Stomach smooth muscle (tissue), 2 donors: ENCODE measurements at regions not wholly inside any gene's neighbourhood (a gene's known extent, or its start where the extent isn't known, plus 50 kb on each side); places are given as distances from the start of the nearest gene placed in this dataset.

Source experiments
- H3K27ac ChIP-seq: one replicate; pipeline ENCODE4 v1.7.0; 2013; ENCODE audit warnings: mild to moderate bottlenecking, low read length, inconsistent platforms
- H3K27me3 ChIP-seq, 2 donors: one replicate each; pipeline ENCODE4 v1.7.0; 2013; ENCODE audit warnings: low read length in 2 of 2; ENCODE audit not compliant: insufficient read depth in 2 of 2, control insufficient read depth in 1 of 2
- H3K36me3 ChIP-seq, 2 donors: one replicate each; pipeline ENCODE4 v1.7.0; 2013; ENCODE audit warnings: low read length in 2 of 2; ENCODE audit not compliant: control insufficient read depth in 2 of 2, insufficient read depth in 2 of 2
- H3K4me1 ChIP-seq: one replicate; pipeline ENCODE4 v1.7.0; 2013; ENCODE audit warnings: low read length; ENCODE audit not compliant: control insufficient read depth, insufficient read depth
- H3K4me3 ChIP-seq, 2 donors: one replicate each; pipeline ENCODE4 v1.7.0; 2013; ENCODE audit warnings: low read length in 2 of 2
- H3K9ac ChIP-seq, 2 donors: one replicate each; pipeline ENCODE4 v1.7.0; 2013; ENCODE audit warnings: low read length in 2 of 2, mild to moderate bottlenecking in 1 of 2
- H3K9me3 ChIP-seq, 2 donors: one replicate each; pipeline ENCODE4 v1.7.0; 2013; ENCODE audit warnings: low read length in 2 of 2; ENCODE audit not compliant: control insufficient read depth in 2 of 2
- donor health status: healthy.
- donor health status: Pancreatic carcinoma.

DNA sequence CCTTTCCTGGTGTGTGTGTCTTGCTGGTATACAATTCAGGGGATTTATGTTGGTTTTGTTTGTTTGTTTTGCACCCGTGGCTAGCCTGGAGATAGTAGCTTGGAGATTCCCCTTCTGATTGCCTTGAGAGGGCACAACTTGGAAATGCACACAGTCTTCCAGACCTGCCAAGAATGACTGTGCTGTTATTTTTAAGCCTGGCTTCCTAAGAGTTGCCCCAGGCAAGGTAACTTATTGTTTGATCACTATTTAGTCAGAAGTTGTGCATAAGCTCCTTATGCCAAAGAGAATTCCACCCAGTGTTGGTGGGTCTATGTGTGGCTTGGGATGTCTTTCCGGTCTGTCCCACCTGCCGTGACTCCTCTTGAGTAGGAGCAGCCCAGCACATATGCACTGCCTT, 421.9 kb upstream of the KCNN2 start:
- no peak overlapping the region for H3K9ac ChIP-seq
- no peak overlapping the region for H3K4me3 ChIP-seq
- H3K4me1 ChIP-seq: no peaks in the 10 kb centered on the region
- no peaks in the 10 kb centered on the region for H3K36me3 ChIP-seq
- peaks cover 0 to 3% of the 10 kb centered on the region in 2 donors for H3K9me3 ChIP-seq
- H3K27me3 ChIP-seq: no peaks in the 10 kb centered on the region
- no peak overlapping the region for H3K27ac ChIP-seq

DNA sequence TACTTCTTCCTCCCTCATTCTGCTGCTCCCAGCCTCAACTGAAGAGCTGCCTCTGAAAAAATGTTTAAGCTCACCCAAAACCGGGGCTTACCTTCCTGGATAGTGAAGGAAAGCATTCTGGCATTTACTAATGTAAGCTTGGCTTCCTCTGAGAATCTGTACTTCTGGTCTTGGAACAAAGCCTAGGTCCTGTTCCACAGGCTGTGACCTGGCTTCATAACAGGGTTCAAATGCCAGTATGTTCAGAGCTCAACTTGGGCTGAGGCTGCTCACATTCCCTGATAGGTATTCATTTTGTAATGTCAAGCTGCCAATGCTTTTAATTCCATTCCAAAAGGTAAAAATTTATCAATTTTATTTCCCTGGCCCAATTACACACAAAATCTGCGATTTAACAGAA, 411.7 kb upstream of the KCNN2 start:
- H3K9ac ChIP-seq: no peak overlapping the region
- H3K27ac ChIP-seq: no peak overlapping the region
- H3K36me3 ChIP-seq: no peaks in the 10 kb centered on the region
- H3K4me3 ChIP-seq: no peak overlapping the region
- H3K27me3 ChIP-seq: no peaks in the 10 kb centered on the region
- H3K4me1 ChIP-seq: no peaks in the 10 kb centered on the region
- no peaks in the 10 kb centered on the region for H3K9me3 ChIP-seq

DNA sequence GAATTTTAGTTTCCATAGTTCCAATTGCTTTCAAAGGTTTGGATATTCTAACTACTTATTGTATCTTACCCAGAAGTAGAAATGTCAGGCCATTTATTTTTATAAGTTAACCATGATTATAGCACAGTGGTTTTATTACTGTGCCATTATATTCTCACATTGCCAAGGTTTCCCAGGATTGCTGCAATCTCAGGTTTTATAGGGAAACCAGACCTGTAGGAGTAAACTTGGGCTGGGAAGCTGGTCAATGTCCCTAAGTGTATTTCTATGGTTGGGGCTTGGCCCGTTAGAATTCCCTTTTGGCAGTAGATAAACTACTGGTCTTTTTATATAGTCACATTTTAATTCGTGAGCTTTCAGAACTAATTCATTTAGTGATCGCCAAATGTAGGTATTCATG, 396.6 kb upstream of the KCNN2 start:
- no peak overlapping the region for H3K4me3 ChIP-seq
- H3K9ac ChIP-seq: no peak overlapping the region
- no peaks in the 10 kb centered on the region for H3K36me3 ChIP-seq
- H3K9me3 ChIP-seq: peaks cover 0 to 2% of the 10 kb centered on the region in 2 donors
- no peaks in the 10 kb centered on the region for H3K27me3 ChIP-seq
- no peak overlapping the region for H3K27ac ChIP-seq
- no peaks in the 10 kb centered on the region for H3K4me1 ChIP-seq

DNA sequence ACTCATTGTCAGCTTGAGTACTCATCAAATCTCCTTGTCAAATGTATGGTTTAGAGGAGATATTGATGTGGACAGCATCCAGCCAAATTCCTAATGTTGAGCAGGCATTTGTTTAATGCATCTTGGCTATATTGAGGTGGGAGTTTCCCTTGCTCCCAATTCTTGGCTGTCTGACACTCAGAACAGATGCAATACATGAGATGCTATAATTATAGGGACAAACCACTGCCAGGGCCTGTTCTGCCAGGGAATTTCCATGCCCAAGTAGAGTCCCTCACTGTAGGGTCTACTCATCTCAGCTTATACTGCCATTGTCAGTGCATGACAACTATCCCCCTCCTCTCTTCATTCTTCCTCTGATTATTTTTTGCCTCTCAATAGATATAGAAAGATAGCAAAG, 392.0 kb upstream of the KCNN2 start:
- H3K9ac ChIP-seq: no peak overlapping the region
- no peak overlapping the region for H3K27ac ChIP-seq
- H3K4me3 ChIP-seq: no peak overlapping the region
- H3K36me3 ChIP-seq: no peaks in the 10 kb centered on the region
- H3K4me1 ChIP-seq: no peaks in the 10 kb centered on the region
- peaks cover 0 to under 1% of the 10 kb centered on the region in 2 donors for H3K9me3 ChIP-seq
- H3K27me3 ChIP-seq: no peaks in the 10 kb centered on the region

DNA sequence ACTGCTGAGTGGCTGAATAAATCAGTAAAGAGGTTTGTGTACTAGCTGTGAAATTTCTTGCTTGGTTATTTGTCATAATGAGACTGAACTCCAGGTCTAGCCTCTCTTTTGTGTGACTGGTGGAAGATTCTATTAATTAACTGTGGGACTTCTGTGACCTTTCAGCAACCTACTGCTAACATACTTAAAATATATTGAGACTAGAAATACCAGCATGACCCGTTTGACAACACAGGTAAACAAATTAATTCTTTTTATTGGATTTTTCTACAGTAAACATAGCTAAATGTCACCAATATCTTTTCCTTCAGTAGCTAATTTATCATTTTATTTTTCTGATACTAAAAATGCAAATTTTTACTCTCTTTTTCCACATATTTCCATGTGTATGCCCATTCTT, 390.4 kb upstream of the KCNN2 start:
- H3K27ac ChIP-seq: no peak overlapping the region
- no peak overlapping the region for H3K9ac ChIP-seq
- no peaks in the 10 kb centered on the region for H3K4me1 ChIP-seq
- no peaks in the 10 kb centered on the region for H3K27me3 ChIP-seq
- H3K36me3 ChIP-seq: no peaks in the 10 kb centered on the region
- H3K4me3 ChIP-seq: no peak overlapping the region
- no peaks in the 10 kb centered on the region for H3K9me3 ChIP-seq

DNA sequence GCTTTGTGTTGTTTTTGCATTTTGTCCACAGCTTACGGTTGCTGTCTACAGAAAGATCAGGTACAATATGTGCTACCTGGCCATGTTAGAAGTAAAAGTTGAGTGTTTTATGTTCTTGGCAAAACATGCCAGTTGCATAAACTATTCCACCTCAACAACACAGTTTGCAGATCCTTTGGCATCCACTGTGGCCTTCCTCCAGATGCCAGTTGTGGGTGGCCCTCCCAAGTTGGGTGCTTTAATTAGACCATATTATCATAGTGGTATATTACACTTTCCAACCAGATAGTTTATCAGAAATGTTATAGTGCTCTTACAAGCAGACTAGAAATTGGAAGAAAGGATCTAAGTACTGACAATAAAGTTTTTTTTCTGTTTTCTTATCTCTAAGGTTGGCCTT, 386.9 kb upstream of the KCNN2 start:
- Histone ChIP-seq H3K36me3 (no peaks in the 10 kb centered on the region), H3K27ac (no peak overlapping the region), H3K9me3 (no peaks in the 10 kb centered on the region), H3K9ac (no peak overlapping the region), H3K4me1 (no peaks in the 10 kb centered on the region), H3K4me3 (no peak overlapping the region), H3K27me3 (no peaks in the 10 kb centered on the region)

DNA sequence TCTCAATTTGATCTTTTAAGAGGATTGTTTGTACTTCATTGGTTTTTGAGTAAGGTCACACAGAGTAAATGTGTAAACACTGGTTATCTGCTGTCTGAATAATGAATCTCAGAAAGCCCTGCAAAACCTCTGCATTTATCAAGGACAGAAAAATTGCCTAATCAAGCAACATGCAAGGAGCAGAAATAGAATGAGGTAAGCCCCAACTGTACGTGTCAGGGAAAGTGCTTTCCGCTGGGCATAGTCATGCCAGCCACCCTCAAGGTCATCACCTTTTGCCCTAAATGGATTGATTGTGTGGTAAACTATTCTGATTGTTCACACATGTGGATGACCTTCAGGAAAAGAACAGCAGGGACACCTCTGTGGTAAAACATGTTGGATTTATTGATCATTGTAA, 376.9 kb upstream of the KCNN2 start:
- Histone ChIP-seq H3K27me3 (no peaks in the 10 kb centered on the region), H3K27ac (no peak overlapping the region), H3K4me1 (no peaks in the 10 kb centered on the region), H3K4me3 (no peak overlapping the region), H3K36me3 (no peaks in the 10 kb centered on the region), H3K9me3 (no peaks in the 10 kb centered on the region), H3K9ac (no peak overlapping the region)

DNA sequence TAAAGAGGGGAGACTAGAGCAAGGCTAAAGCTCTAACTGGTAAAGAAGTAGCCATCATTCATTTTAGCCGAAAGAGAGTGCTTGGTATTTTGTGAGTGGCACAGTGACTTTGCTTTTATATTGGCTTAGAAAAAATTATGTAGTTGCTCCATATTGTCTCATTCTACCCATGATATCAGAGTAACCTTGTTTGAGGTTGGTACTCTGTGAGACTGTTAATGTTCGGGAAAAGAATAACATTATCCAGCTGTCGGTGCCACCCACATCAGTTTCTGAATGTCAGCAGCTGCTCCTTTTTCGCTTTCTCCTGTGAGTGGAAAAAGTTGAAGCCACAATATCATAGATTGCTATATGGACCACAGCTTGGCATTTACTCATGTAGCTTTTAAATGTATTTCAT, 376.4 kb upstream of the KCNN2 start:
- Histone ChIP-seq H3K4me1 (no peaks in the 10 kb centered on the region), H3K9me3 (no peaks in the 10 kb centered on the region), H3K27me3 (no peaks in the 10 kb centered on the region), H3K9ac (no peak overlapping the region), H3K27ac (no peak overlapping the region), H3K36me3 (no peaks in the 10 kb centered on the region), H3K4me3 (no peak overlapping the region)

DNA sequence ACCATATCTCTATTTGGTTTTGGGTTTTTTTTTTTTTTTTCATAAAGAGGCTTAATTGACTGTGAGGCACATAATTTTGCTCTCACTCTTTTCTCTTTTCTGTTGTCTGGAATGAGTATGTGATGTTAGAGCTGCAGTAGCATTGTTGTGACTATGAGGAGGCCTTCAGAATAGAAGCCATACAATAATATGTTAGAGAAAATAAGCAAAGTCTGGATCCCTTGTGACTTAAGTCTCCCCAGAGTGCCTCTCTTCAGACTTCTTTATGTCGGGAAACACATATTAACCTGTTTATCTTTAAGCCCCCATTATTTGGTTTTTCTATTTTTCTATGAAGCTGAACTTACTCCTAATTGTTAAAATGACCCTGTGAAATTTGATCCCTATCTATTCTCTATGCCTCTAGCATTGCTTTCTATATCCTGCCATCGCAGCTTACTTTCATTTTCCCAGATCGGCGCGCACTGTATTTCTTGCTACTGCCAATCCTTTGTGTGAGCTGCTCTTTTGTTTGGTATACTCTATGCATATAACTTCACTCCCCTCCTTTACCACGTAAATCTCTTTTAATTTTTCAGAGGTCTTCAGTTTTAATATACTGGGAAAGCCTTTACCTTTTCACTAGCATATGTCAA, 372.5 kb upstream of the KCNN2 start:
- no peaks in the 10 kb centered on the region for H3K4me1 ChIP-seq
- no peaks in the 10 kb centered on the region for H3K27me3 ChIP-seq
- H3K27ac ChIP-seq: no peak overlapping the region
- no peak overlapping the region for H3K9ac ChIP-seq
- H3K9me3 ChIP-seq: no peaks in the 10 kb centered on the region
- H3K4me3 ChIP-seq: no peak overlapping the region
- H3K36me3 ChIP-seq: no peaks in the 10 kb centered on the region

DNA sequence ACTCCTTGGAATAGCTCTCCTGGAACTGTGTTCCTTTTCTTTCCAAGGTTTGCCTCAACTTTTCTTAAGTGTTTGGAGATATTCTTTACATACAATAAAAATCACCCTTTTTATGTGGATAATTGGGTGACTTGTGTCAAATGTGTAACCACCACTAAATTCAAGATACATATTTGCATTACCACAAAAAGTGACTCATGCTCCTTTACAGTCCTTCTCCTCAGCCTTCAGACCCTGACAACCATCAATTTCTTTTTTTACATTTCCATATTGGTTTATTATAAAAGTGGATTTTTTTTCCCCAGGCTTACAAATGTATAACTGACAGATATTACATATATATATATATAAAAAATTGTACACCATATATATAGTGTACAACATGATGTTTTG, 372.0 kb upstream of the KCNN2 start:
- Histone ChIP-seq H3K4me3 (no peak overlapping the region), H3K36me3 (no peaks in the 10 kb centered on the region), H3K9ac (no peak overlapping the region), H3K27ac (no peak overlapping the region), H3K4me1 (no peaks in the 10 kb centered on the region), H3K9me3 (no peaks in the 10 kb centered on the region), H3K27me3 (no peaks in the 10 kb centered on the region)

DNA sequence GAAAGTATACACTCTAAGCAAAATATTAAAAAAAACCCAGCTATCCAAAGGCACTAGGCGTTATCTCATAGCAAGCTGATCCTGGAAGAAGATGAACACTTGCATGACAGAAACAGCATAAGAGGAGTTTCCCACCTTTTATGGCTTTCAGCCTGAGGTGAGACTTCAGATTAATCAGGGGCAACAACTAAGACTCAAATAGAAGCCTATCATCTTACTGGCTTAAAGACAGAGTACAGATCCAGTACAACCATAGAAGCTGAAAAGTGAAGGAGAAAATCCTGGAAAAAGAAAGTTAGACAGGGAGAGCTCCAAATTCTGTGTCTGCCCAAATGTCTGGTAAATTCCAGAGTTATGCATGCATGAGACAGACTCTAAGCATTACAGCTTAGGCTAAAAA, 360.8 kb upstream of the KCNN2 start:
- H3K27me3 ChIP-seq: peaks cover 0 to 3% of the 10 kb centered on the region in 2 donors
- H3K9me3 ChIP-seq: no peaks in the 10 kb centered on the region
- no peak overlapping the region for H3K9ac ChIP-seq
- H3K36me3 ChIP-seq: no peaks in the 10 kb centered on the region
- H3K27ac ChIP-seq: no peak overlapping the region
- no peak overlapping the region for H3K4me3 ChIP-seq
- H3K4me1 ChIP-seq: no peaks in the 10 kb centered on the region
